Adrenal gland (tissue), 9 donors: ENCODE measurements at regions not wholly inside any gene's neighbourhood (a gene's known extent, or its start where the extent isn't known, plus 50 kb on each side); places are given as distances from the start of the nearest gene placed in this dataset.

Experiments
- DNase-seq, 7 donors: peaks; one replicate each; pipeline ENCODE4 v3.0.0-alpha.2; 2019 to 2020
- H3K27ac ChIP-seq, 5 donors: fragments of 200-600 bp; sonication (generic) in 4 of 5; 1 replicate in 3 of 5; 2 replicates in 2 of 5; pipeline versions ENCODE4 v1.5.1 to v1.8.0; 2016 to 2020; ENCODE audit warnings: mild to moderate bottlenecking in 1 of 5
- H3K27me3 ChIP-seq: fragments of 200-600 bp; 2 replicates; pipeline ENCODE4 v1.8.0; 2021
- H3K36me3 ChIP-seq, 2 donors: fragments of 200-600 bp; replicated peaks in 1 of 2; 1 replicate in 1 of 2; 2 replicates in 1 of 2; pipeline versions ENCODE4 v1.5.1 to v1.8.0; 2018 to 2022
- H3K4me1 ChIP-seq, 2 donors: fragments of 200-600 bp; replicated peaks in 1 of 2; 1 replicate in 1 of 2; 2 replicates in 1 of 2; pipeline versions ENCODE4 v1.5.1 to v1.8.0; 2018 to 2021
- H3K4me3 ChIP-seq, 4 donors: fragments of 200-600 bp; sonication (generic) in 3 of 4; one replicate each; pipeline ENCODE4 v1.5.1; 2016 to 2018
- H3K9me3 ChIP-seq, 3 donors: fragments of 200-600 bp; sonication (generic) in 1 of 3; replicated peaks in 1 of 3; 1 replicate in 2 of 3; 2 replicates in 1 of 3; pipeline versions ENCODE4 v1.5.1 to v1.8.0; 2016 to 2021
- CTCF ChIP-seq, 6 experiments: fragments of 450-650 bp in 4 of 6; fragments of 200-600 bp in 2 of 6; sonication (generic) in 1 of 6; IDR thresholded peaks; 1 replicate in 5 of 6; 2 replicates in 1 of 6; pipeline versions ENCODE4 v1.5.1 to v1.8.0; 2016 to 2021; ENCODE audit warnings: antibody characterized with exemption in 6 of 6, mild to moderate bottlenecking in 2 of 6, moderate library complexity in 1 of 6
- POLR2A ChIP-seq, 2 donors: fragments of 450-650 bp; IDR thresholded peaks; one replicate each; pipeline ENCODE4 v1.6.1; 2017; ENCODE audit warnings: antibody characterized with exemption in 2 of 2, mild to moderate bottlenecking in 2 of 2, moderate library complexity in 1 of 2
- WGBS, 4 donors: extraction: QIAGEN DNeasy Blood & Tissue Kit in 2 of 4; methylation state at CpG; one replicate each; pipeline versions ENCODE4 v1.1.5 to v1.1.7; 2013 to 2017; 5-methylcytosine and 5-hydroxymethylcytosine counted together
- intact Hi-C, 2 donors: fragments of 100-400 bp; cut with DNase I; formaldehyde crosslinking; loops; one replicate each; pipeline versions ENCODE4 v1.14.1 to v1.15.0; 2022 to 2023
- donor health status: healthy with polysubstance abuse.
- donor health status: Bipolar disorder and iron deficiency.
- donor health status: DM: yes; HTN: yes; CAD: no.
- donor health status: DM: no; HTN: no; CAD: no.
- donor health status: DM: no; HTN: no; CAD: no.

DNA sequence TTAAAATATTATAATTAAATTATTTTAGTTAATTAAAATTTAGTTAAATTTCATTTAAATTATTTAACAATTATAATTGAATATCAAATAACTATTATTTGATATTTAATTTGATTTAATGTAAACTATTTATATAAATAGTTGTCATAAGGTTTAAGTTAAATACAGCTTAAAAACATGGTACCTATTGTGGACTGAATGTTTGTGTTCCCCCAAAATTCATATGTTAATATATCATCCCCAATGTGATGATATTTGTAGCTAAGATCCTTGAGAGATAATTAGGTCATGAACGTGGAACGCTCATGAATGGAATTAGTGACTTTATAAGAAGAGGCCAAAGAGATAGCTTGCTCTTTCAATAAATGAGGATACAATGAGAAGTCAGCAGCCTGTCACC is 505.7 kb upstream of the LRATD1 start:
- no peak for TF ChIP-seq POLR2A (IDR thresholded peaks at IDR 0.05)
- TF ChIP-seq CTCF (IDR thresholded peaks at IDR 0.05): no peak
- H3K9me3 ChIP-seq: no peaks in the 10 kb centered on the region
- H3K36me3 ChIP-seq: no peaks in the 10 kb centered on the region
- H3K27ac ChIP-seq: no peak overlapping the region
- no peaks in the 10 kb centered on the region for H3K27me3 ChIP-seq
- WGBS, 4 donors: 68 to 79% (median 72%) methylated on average over 2 of the region's 2 CpGs
- H3K4me3 ChIP-seq: no peak overlapping the region
- H3K4me1 ChIP-seq: no peaks in the 10 kb centered on the region
- intact Hi-C loops: no loop called here
- no peak for DNase-seq

DNA sequence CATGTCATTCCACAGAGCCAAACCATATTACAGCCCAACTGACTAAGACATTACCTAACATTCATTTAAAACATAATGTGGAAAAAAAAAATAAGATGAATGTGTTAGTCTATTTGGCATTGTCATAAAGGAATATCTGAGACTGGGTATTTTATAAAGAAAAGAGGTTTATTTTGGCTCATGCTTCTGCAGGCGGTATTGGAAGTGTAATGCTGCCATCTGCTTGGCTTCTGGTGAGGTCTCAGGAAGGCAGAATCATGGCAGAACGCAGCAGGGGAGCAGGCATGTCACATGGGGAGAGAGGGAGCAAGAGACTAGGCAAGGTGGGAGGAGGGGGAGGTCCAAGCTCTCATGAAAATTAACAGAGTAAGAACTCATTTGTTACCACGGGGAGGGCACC is 504.8 kb upstream of the LRATD1 start:
- WGBS, 4 donors: 84 to 95% (median 86%) methylated on average over 3 of the region's 3 CpGs
- Histone ChIP-seq H3K27me3 (no peaks in the 10 kb centered on the region), H3K4me1 (no peaks in the 10 kb centered on the region), H3K27ac (no peak overlapping the region), H3K36me3 (no peaks in the 10 kb centered on the region), H3K9me3 (no peaks in the 10 kb centered on the region), H3K4me3 (no peak overlapping the region)
- TF ChIP-seq CTCF (IDR thresholded peaks at IDR 0.05): no peak
- TF ChIP-seq POLR2A (IDR thresholded peaks at IDR 0.05): no peak
- DNase-seq: no peak
- intact Hi-C loops: no loop called here

GRCh38 chr2:14132386-14132785 is 500.1 kb upstream of the LRATD1 start:
- H3K27ac ChIP-seq: no peak overlapping the region
- WGBS, 4 donors: 84 to 94% (median 92%) methylated on average over 1 of the region's 1 CpG
- no peaks in the 10 kb centered on the region for H3K36me3 ChIP-seq
- H3K27me3 ChIP-seq: no peaks in the 10 kb centered on the region
- H3K4me3 ChIP-seq: no peak overlapping the region
- no peak for DNase-seq
- intact Hi-C loops: no loop called here
- H3K4me1 ChIP-seq: peaks cover 0 to 5% of the 10 kb centered on the region in 2 donors
- no peak for TF ChIP-seq POLR2A (IDR thresholded peaks at IDR 0.05)
- TF ChIP-seq CTCF (IDR thresholded peaks at IDR 0.05): no peak
- H3K9me3 ChIP-seq: no peaks in the 10 kb centered on the region

DNA sequence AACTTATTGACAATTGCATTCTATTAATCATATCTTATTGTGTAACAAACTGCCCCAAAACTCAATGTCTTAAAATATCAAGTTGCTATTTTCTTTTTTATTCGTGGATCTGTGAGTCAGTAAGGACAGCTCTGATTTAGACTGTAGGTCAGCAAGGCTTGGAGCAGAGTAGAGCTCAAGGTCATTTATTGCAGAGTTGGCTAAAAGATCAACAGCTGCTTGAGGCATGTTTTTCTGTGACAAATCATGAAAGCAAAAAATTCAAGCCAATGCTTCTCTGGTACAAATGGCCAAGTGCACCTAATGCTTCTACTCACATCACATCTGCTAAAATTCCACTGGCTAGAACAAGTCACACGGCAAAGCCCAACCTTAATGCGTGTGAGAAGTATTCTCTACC is 497.7 kb upstream of the LRATD1 start:
- no peaks in the 10 kb centered on the region for H3K9me3 ChIP-seq
- no peaks in the 10 kb centered on the region for H3K27me3 ChIP-seq
- peak overlapping the region in 3 of 5 donors; percentile 53 to 65 (median 55) for H3K27ac ChIP-seq
- H3K4me1 ChIP-seq: peaks cover 0 to 5% of the 10 kb centered on the region in 2 donors
- peak overlapping the region in 1 of 4 donors; percentile 25 for H3K4me3 ChIP-seq
- H3K36me3 ChIP-seq: no peaks in the 10 kb centered on the region
- TF ChIP-seq CTCF (IDR thresholded peaks at IDR 0.05) (no peak), POLR2A (IDR thresholded peaks at IDR 0.05) (no peak)
- intact Hi-C loops: no loop called here
- 28 to 54% (median 43%) methylated on average over 3 of the region's 3 CpGs for WGBS, 4 donors
- DNase-seq: peak in 5 of 7 donors; percentile 21 to 60 (median 37)
